GM23248 (cell line): ENCODE measurements at regions not wholly inside any gene's neighbourhood (a gene's known extent, or its start where the extent isn't known, plus 50 kb on each side); places are given as distances from the start of the nearest gene placed in this dataset.

Experiments used
- EZH2 ChIP-seq: fragments of 200-600 bp; sonication (generic); IDR thresholded peaks from 2 replicates; pipeline ENCODE4 v1.6.1; 2018; ENCODE audit warnings: antibody characterized with exemption, mild to moderate bottlenecking; ENCODE audit not compliant: insufficient read depth, poor library complexity, severe bottlenecking
- EZH2phosphoT487 ChIP-seq: fragments of 200-600 bp; sonication (generic); IDR thresholded peaks from 2 replicates; pipeline ENCODE4 v1.6.1; 2018; ENCODE audit warnings: antibody characterized with exemption, moderate library complexity, mild to moderate bottlenecking, low read depth; ENCODE audit not compliant: insufficient read depth

- TF ChIP-seq EZH2: no peak
- no peak for TF ChIP-seq EZH2phosphoT487
These were observed 50.3 kb upstream of the HMHB1 start for GRCh38 chr5:143761663-143762062.
